Activated T-cell treated with anti-CD3 and anti-CD28 coated beads, Interleukin-2, amount 50 U/mL, for 48 hours (primary cell): ENCODE measurements at regions not wholly inside any gene's neighbourhood (a gene's known extent, or its start where the extent isn't known, plus 50 kb on each side); places are given as distances from the start of the nearest gene placed in this dataset.

Experiments
- DNase-seq, 2 experiments: peaks; one replicate each; pipeline ENCODE4 v3.0.0-alpha.2; 2020

GRCh38 chr4:54548098-54548620, 109.6 kb upstream of the KIT start:
- DNase-seq, result no peak

GRCh38 chr4:54548831-54549460, 108.8 kb upstream of the KIT start:
- no peak for DNase-seq

- DNase-seq, result no peak
Measured at GRCh38 chr4:54550395-54551171, 107.2 kb upstream of the KIT start.

GRCh38 chr4:54553001-54553400, 104.8 kb upstream of the KIT start:
- no peak for DNase-seq

GRCh38 chr4:54554339-54554990, 103.3 kb upstream of the KIT start:
- no peak for DNase-seq

GRCh38 chr4:54556051-54556450, 101.7 kb upstream of the KIT start:
- no peak for DNase-seq

GRCh38 chr4:54556587-54556986, 101.2 kb upstream of the KIT start:
- no peak for DNase-seq

- no peak for DNase-seq
Measured at GRCh38 chr4:54558889-54559677, 98.7 kb upstream of the KIT start.

- no peak for DNase-seq
Measured at GRCh38 chr4:54560513-54560912, 97.2 kb upstream of the KIT start.

GRCh38 chr4:54561940-54562339, 95.8 kb upstream of the KIT start:
- DNase-seq, result no peak

GRCh38 chr4:54566608-54567007, 91.1 kb upstream of the KIT start:
- DNase-seq, result no peak

GRCh38 chr4:54567327-54567726, 90.4 kb upstream of the KIT start:
- no peak for DNase-seq

GRCh38 chr4:54568184-54568583, 89.6 kb upstream of the KIT start:
- no peak for DNase-seq

- no peak for DNase-seq
Measured at GRCh38 chr4:54570822-54571221, 86.9 kb upstream of the KIT start.

- no peak for DNase-seq
Measured at GRCh38 chr4:54571293-54572151, 86.2 kb upstream of the KIT start.

GRCh38 chr4:54572152-54572542, 85.6 kb upstream of the KIT start:
- DNase-seq, result no peak

- no peak for DNase-seq
Measured at GRCh38 chr4:54574500-54574899, 83.3 kb upstream of the KIT start.

GRCh38 chr4:54575919-54576318, 81.8 kb upstream of the KIT start:
- DNase-seq, result no peak

- no peak for DNase-seq
Measured at GRCh38 chr4:54581807-54582206, 76.0 kb upstream of the KIT start.

GRCh38 chr4:54585321-54586000, 72.3 kb upstream of the KIT start:
- DNase-seq, result no peak

- DNase-seq, result no peak
Measured at GRCh38 chr4:54586320-54586955, 71.3 kb upstream of the KIT start.
